ENCODE measurements at regions not wholly inside any gene's neighbourhood (a gene's known extent, or its start where the extent isn't known, plus 50 kb on each side); places are given as distances from the start of the nearest gene placed in this dataset.

- no peak overlapping the region for H3K4me3 ChIP-seq (ENCODE audit: low read length)
- H3K9me2 ChIP-seq (replicated peaks; ENCODE audit: insufficient read depth, low read length): no peaks in the 10 kb centered on the region
- H2AFZ ChIP-seq (ENCODE audit: low read length): no peak overlapping the region
- H3K27ac ChIP-seq (ENCODE audit: low read length): no peak overlapping the region
- no peak overlapping the region for H3K4me2 ChIP-seq (ENCODE audit: low read depth, low read length, poor library complexity, severe bottlenecking)
- no peak overlapping the region for H3K9ac ChIP-seq (ENCODE audit: low read length)
- no peaks in the 10 kb centered on the region for H3K36me3 ChIP-seq (ENCODE audit: insufficient read depth, low read length)
- H3K4me1 ChIP-seq (ENCODE audit: low read length): no peaks in the 10 kb centered on the region
- peaks cover 44% of the 10 kb centered on the region for H3K9me3 ChIP-seq (ENCODE audit: low read length)
- H3K79me2 ChIP-seq (ENCODE audit: low read length): no peaks in the 10 kb centered on the region
- H3K27me3 ChIP-seq (ENCODE audit: low read length): no peaks in the 10 kb centered on the region
- no peak for DNase-seq
- no peaks in the 10 kb centered on the region for H4K20me1 ChIP-seq (ENCODE audit: insufficient read depth, low read depth, low read length)
Measured at GRCh38 chr15:46411900-46412299, 777.1 kb downstream of the SQOR start.

GRCh38 chr15:46413799-46414198 lies 779.0 kb downstream of the SQOR start:
- H3K4me3 ChIP-seq (ENCODE audit: low read length): no peak overlapping the region
- H3K4me1 ChIP-seq (ENCODE audit: low read length): no peaks in the 10 kb centered on the region
- no peaks in the 10 kb centered on the region for H3K9me2 ChIP-seq (replicated peaks; ENCODE audit: insufficient read depth, low read length)
- H3K9me3 ChIP-seq (ENCODE audit: low read length): peaks cover 43% of the 10 kb centered on the region
- no peaks in the 10 kb centered on the region for H3K27me3 ChIP-seq (ENCODE audit: low read length)
- H2AFZ ChIP-seq (ENCODE audit: low read length): no peak overlapping the region
- no peak for DNase-seq
- H3K4me2 ChIP-seq (ENCODE audit: low read depth, low read length, poor library complexity, severe bottlenecking): no peak overlapping the region
- no peaks in the 10 kb centered on the region for H3K79me2 ChIP-seq (ENCODE audit: low read length)
- H3K27ac ChIP-seq (ENCODE audit: low read length): no peak overlapping the region
- no peaks in the 10 kb centered on the region for H3K36me3 ChIP-seq (ENCODE audit: insufficient read depth, low read length)
- no peaks in the 10 kb centered on the region for H4K20me1 ChIP-seq (ENCODE audit: insufficient read depth, low read depth, low read length)
- H3K9ac ChIP-seq (ENCODE audit: low read length): no peak overlapping the region

- no peak overlapping the region for H2AFZ ChIP-seq (ENCODE audit: low read length)
Measured at GRCh38 chr15:46416544-46416943, 781.7 kb downstream of the SQOR start.

GRCh38 chr15:46420990-46421389 lies 786.2 kb downstream of the SQOR start:
- H3K4me2 ChIP-seq (ENCODE audit: low read depth, low read length, poor library complexity, severe bottlenecking): no peak overlapping the region
- H3K27me3 ChIP-seq (ENCODE audit: low read length): no peaks in the 10 kb centered on the region
- no peak overlapping the region for H2AFZ ChIP-seq (ENCODE audit: low read length)
- no peak overlapping the region for H3K9ac ChIP-seq (ENCODE audit: low read length)
- no peaks in the 10 kb centered on the region for H3K4me1 ChIP-seq (ENCODE audit: low read length)
- H3K36me3 ChIP-seq (ENCODE audit: insufficient read depth, low read length): no peaks in the 10 kb centered on the region
- no peaks in the 10 kb centered on the region for H3K79me2 ChIP-seq (ENCODE audit: low read length)
- no peak overlapping the region for H3K4me3 ChIP-seq (ENCODE audit: low read length)
- H3K27ac ChIP-seq (ENCODE audit: low read length): no peak overlapping the region
- no peaks in the 10 kb centered on the region for H4K20me1 ChIP-seq (ENCODE audit: insufficient read depth, low read depth, low read length)
- no peaks in the 10 kb centered on the region for H3K9me2 ChIP-seq (replicated peaks; ENCODE audit: insufficient read depth, low read length)
- DNase-seq: no peak
- H3K9me3 ChIP-seq (ENCODE audit: low read length): peaks cover 21% of the 10 kb centered on the region

More at GRCh38 chr15:46416544-46416943, 781.7 kb downstream of the SQOR start:
- no peak overlapping the region for H3K4me3 ChIP-seq (ENCODE audit: low read length)
- no peaks in the 10 kb centered on the region for H4K20me1 ChIP-seq (ENCODE audit: insufficient read depth, low read depth, low read length)
- peaks cover 37% of the 10 kb centered on the region for H3K9me3 ChIP-seq (ENCODE audit: low read length)
- no peak overlapping the region for H3K27ac ChIP-seq (ENCODE audit: low read length)
- no peak for DNase-seq
- no peak overlapping the region for H3K9ac ChIP-seq (ENCODE audit: low read length)
- no peaks in the 10 kb centered on the region for H3K36me3 ChIP-seq (ENCODE audit: insufficient read depth, low read length)
- no peaks in the 10 kb centered on the region for H3K4me1 ChIP-seq (ENCODE audit: low read length)
- no peaks in the 10 kb centered on the region for H3K9me2 ChIP-seq (replicated peaks; ENCODE audit: insufficient read depth, low read length)
- no peaks in the 10 kb centered on the region for H3K79me2 ChIP-seq (ENCODE audit: low read length)
- H3K27me3 ChIP-seq (ENCODE audit: low read length): no peaks in the 10 kb centered on the region
- no peak overlapping the region for H3K4me2 ChIP-seq (ENCODE audit: low read depth, low read length, poor library complexity, severe bottlenecking)

- Histone ChIP-seq H3K4me3 (ENCODE audit: low read length) (no peak overlapping the region), H3K4me2 (ENCODE audit: low read depth, low read length, poor library complexity, severe bottlenecking) (no peak overlapping the region), H3K9ac (ENCODE audit: low read length) (no peak overlapping the region), H3K79me2 (ENCODE audit: low read length) (no peaks in the 10 kb centered on the region), H3K9me2 (replicated peaks; ENCODE audit: insufficient read depth, low read length) (no peaks in the 10 kb centered on the region), H2AFZ (ENCODE audit: low read length) (no peak overlapping the region), H3K27me3 (ENCODE audit: low read length) (no peaks in the 10 kb centered on the region), H3K9me3 (ENCODE audit: low read length) (peaks cover 27% of the 10 kb centered on the region), H4K20me1 (ENCODE audit: insufficient read depth, low read depth, low read length) (no peaks in the 10 kb centered on the region), H3K36me3 (ENCODE audit: insufficient read depth, low read length) (no peaks in the 10 kb centered on the region), H3K4me1 (ENCODE audit: low read length) (no peaks in the 10 kb centered on the region), H3K27ac (ENCODE audit: low read length) (no peak overlapping the region)
- no peak for DNase-seq
Measured at GRCh38 chr15:46441294-46442062, 806.6 kb downstream of the SQOR start.

- Histone ChIP-seq H3K4me1 (ENCODE audit: low read length) (no peaks in the 10 kb centered on the region), H3K36me3 (ENCODE audit: insufficient read depth, low read length) (no peaks in the 10 kb centered on the region), H3K27ac (ENCODE audit: low read length) (no peak overlapping the region), H4K20me1 (ENCODE audit: insufficient read depth, low read depth, low read length) (no peaks in the 10 kb centered on the region), H3K9me2 (replicated peaks; ENCODE audit: insufficient read depth, low read length) (no peaks in the 10 kb centered on the region), H3K79me2 (ENCODE audit: low read length) (no peaks in the 10 kb centered on the region), H3K9me3 (ENCODE audit: low read length) (peaks cover 22% of the 10 kb centered on the region), H2AFZ (ENCODE audit: low read length) (no peak overlapping the region), H3K4me3 (ENCODE audit: low read length) (no peak overlapping the region), H3K9ac (ENCODE audit: low read length) (no peak overlapping the region), H3K4me2 (ENCODE audit: low read depth, low read length, poor library complexity, severe bottlenecking) (no peak overlapping the region), H3K27me3 (ENCODE audit: low read length) (no peaks in the 10 kb centered on the region)
- no peak for DNase-seq
Measured at GRCh38 chr15:46442184-46442583, 807.4 kb downstream of the SQOR start.

- no peak overlapping the region for H3K4me2 ChIP-seq (ENCODE audit: low read depth, low read length, poor library complexity, severe bottlenecking)
- H3K79me2 ChIP-seq (ENCODE audit: low read length): no peaks in the 10 kb centered on the region
- no peak overlapping the region for H3K9ac ChIP-seq (ENCODE audit: low read length)
- no peak overlapping the region for H2AFZ ChIP-seq (ENCODE audit: low read length)
- no peak for DNase-seq
- H3K27ac ChIP-seq (ENCODE audit: low read length): no peak overlapping the region
- no peaks in the 10 kb centered on the region for H3K4me1 ChIP-seq (ENCODE audit: low read length)
- no peak overlapping the region for H3K4me3 ChIP-seq (ENCODE audit: low read length)
- no peaks in the 10 kb centered on the region for H3K9me2 ChIP-seq (replicated peaks; ENCODE audit: insufficient read depth, low read length)
- no peaks in the 10 kb centered on the region for H3K27me3 ChIP-seq (ENCODE audit: low read length)
- H3K9me3 ChIP-seq (ENCODE audit: low read length): peaks cover 27% of the 10 kb centered on the region
- no peaks in the 10 kb centered on the region for H4K20me1 ChIP-seq (ENCODE audit: insufficient read depth, low read depth, low read length)
- no peaks in the 10 kb centered on the region for H3K36me3 ChIP-seq (ENCODE audit: insufficient read depth, low read length)
Measured at GRCh38 chr15:46442901-46443590, 808.2 kb downstream of the SQOR start.

- Histone ChIP-seq H3K4me3 (ENCODE audit: low read length) (no peak overlapping the region), H3K27ac (ENCODE audit: low read length) (no peak overlapping the region), H3K9me2 (replicated peaks; ENCODE audit: insufficient read depth, low read length) (no peaks in the 10 kb centered on the region), H2AFZ (ENCODE audit: low read length) (no peak overlapping the region), H3K9ac (ENCODE audit: low read length) (no peak overlapping the region), H4K20me1 (ENCODE audit: insufficient read depth, low read depth, low read length) (no peaks in the 10 kb centered on the region), H3K4me2 (ENCODE audit: low read depth, low read length, poor library complexity, severe bottlenecking) (no peak overlapping the region), H3K4me1 (ENCODE audit: low read length) (no peaks in the 10 kb centered on the region), H3K27me3 (ENCODE audit: low read length) (no peaks in the 10 kb centered on the region), H3K9me3 (ENCODE audit: low read length) (peaks cover 51% of the 10 kb centered on the region), H3K79me2 (ENCODE audit: low read length) (no peaks in the 10 kb centered on the region), H3K36me3 (ENCODE audit: insufficient read depth, low read length) (no peaks in the 10 kb centered on the region)
- no peak for DNase-seq
Measured at GRCh38 chr15:46450112-46450809, 815.4 kb downstream of the SQOR start.
